Left lobe of liver (tissue), 2 donors: ENCODE measurements at regions not wholly inside any gene's neighbourhood (a gene's known extent, or its start where the extent isn't known, plus 50 kb on each side); places are given as distances from the start of the nearest gene placed in this dataset.

Experiments
- ATAC-seq: fragments of 200-7000 bp; cut with Tn5 transposase; one replicate; pipeline ENCODE4 v1.9.1; 2020; ENCODE audit warnings: mild to moderate bottlenecking, moderate library complexity
- DNase-seq: peaks from one replicate; pipeline ENCODE4 v3.0.0-alpha.2; 2020; ENCODE audit warnings: low spot score
- donor health status: DM: no; HTN: no; CAD: no; lungs with moderate emphysema.
- donor health status: DM: no; HTN: yes; CAD: no.

- no peak for ATAC-seq
- no peak for DNase-seq
These were observed 435.0 kb upstream of the C2CD4B start for GRCh38 chr15:62599791-62600777.

GRCh38 chr15:62601777-62602545 lies 436.9 kb upstream of the C2CD4B start:
- DNase-seq (no peak), ATAC-seq (no peak)

- DNase-seq (peak; percentile 46), ATAC-seq (peak; percentile 96)
These were observed 438.7 kb upstream of the C2CD4B start for GRCh38 chr15:62603742-62604141.

DNA sequence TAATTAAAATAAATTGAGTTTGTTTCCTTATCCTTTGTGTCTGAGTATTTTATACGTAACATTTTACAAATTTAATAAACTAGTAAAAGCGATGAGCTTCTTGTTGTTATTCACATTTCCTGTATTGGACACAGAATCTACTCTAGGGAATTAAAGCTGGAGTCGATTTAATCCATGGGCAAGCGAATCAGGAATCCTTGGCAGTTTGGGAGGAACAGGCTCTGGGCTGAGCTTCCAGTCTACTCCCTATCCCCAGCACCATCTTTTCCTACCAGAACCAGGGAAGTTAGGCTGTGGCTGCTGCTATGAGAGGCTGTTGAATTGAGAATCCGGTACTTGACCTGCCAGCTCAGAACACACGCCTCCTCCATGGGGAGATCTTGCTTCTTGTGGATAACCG lies 437.3 kb upstream of the TPM1 start:
- ATAC-seq = no peak
- no peak for DNase-seq

GRCh38 chr15:62606376-62607113 lies 436.0 kb upstream of the TPM1 start:
- DNase-seq (no peak), ATAC-seq (no peak)

- ATAC-seq (no peak), DNase-seq (no peak)
These were observed 435.5 kb upstream of the TPM1 start for GRCh38 chr15:62607114-62607462.

DNA sequence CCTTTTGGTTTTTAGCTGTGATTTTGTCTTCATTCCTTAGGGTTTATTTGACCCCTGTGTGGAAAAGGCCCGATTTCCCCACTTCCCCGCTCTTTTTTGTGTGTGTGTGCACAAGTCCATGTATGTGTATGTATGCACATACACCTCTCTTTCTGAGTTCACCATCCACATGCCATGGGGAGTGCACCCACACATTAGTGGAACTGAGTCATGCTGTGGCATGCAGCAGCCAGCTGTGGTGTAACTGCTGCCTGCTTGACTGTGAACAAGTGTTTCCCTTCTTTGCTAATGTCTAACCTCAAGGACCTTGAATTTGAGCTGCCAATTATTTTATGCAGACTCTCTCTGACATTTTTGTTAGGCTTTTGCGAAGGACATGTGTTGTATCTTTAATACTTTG lies 434.9 kb upstream of the TPM1 start:
- ATAC-seq (no peak), DNase-seq (no peak)

DNA sequence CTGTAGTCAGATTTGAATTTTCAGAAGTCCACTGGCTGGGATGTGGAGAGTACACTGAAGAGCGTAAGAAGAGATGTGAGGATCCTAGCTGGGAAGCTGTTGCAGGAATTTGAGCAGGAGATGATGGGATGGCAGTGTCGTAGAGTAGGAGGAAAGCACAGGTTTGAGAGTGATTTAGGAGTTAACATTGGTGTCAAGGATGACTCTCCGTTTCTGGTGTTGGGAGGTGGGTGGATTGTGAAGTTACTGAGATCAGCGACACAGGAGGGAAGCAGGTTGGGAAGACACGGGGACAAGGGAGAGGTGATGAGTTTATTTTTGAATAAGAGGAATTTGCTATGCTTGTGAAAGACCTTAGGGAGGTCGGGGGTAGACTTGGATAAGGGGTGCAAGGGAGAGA lies 434.2 kb upstream of the TPM1 start:
- ATAC-seq (no peak), DNase-seq (no peak)

- DNase-seq = no peak
- ATAC-seq = peak; percentile 55
These were observed 432.2 kb upstream of the TPM1 start for GRCh38 chr15:62610265-62610869.

- no peak for ATAC-seq
These were observed 431.5 kb upstream of the TPM1 start for GRCh38 chr15:62611002-62611401.

DNA sequence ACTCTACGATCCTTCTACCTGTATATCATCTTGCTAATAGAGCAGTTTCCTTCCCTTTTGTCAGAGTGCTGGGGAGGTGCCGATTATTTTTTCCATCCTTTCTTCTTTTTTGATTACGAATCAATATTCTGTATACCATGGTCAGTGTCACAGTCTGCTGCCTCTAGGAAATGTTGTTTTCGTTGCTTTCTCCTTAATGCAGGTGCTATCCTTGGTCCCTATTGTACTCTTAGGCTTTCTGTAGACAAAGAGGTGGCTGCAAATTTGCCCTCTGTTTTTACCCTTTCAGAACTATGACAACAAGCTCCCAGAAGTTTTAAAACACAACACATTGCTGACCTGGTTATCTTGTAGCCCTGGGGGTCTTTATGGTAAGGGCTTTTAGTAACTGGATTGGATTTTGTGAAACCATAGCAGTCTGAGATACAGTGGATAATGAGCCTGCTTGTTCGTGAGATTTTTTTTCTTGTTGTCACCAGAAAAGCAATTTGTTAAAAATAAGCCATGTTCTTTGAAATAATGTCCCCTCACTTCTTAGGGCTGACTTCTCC lies 430.3 kb upstream of the TPM1 start:
- no peak for ATAC-seq

More at GRCh38 chr15:62611002-62611401, 431.5 kb upstream of the TPM1 start:
- no peak for DNase-seq

GRCh38 chr15:62612771-62613170 lies 429.8 kb upstream of the TPM1 start:
- DNase-seq = no peak
- ATAC-seq = no peak

More for the DNA sequence above, 430.3 kb upstream of the TPM1 start:
- DNase-seq = no peak

GRCh38 chr15:62616746-62617145 lies 425.8 kb upstream of the TPM1 start:
- no peak for DNase-seq
- no peak for ATAC-seq

GRCh38 chr15:62617741-62618140 lies 424.8 kb upstream of the TPM1 start:
- ATAC-seq = no peak

GRCh38 chr15:62618432-62618831 lies 424.1 kb upstream of the TPM1 start:
- no peak for ATAC-seq
- DNase-seq = no peak

More at GRCh38 chr15:62617741-62618140, 424.8 kb upstream of the TPM1 start:
- no peak for DNase-seq

- no peak for DNase-seq
- ATAC-seq = no peak
These were observed 423.6 kb upstream of the TPM1 start for GRCh38 chr15:62618846-62619504.

GRCh38 chr15:62619526-62619925 lies 423.0 kb upstream of the TPM1 start:
- DNase-seq (no peak), ATAC-seq (no peak)

- DNase-seq (no peak), ATAC-seq (no peak)
These were observed 419.8 kb upstream of the TPM1 start for GRCh38 chr15:62622775-62623174.

- ATAC-seq = no peak
- DNase-seq = no peak
These were observed 417.8 kb upstream of the TPM1 start for GRCh38 chr15:62624547-62625378.
